ENCODE measurements at regions not wholly inside any gene's neighbourhood (a gene's known extent, or its start where the extent isn't known, plus 50 kb on each side); places are given as distances from the start of the nearest gene placed in this dataset.

- no peak for FAIRE-seq
- no peak overlapping the region for H2AFZ ChIP-seq (ENCODE audit: control insufficient read depth, low read length)
- no peak for DNase-seq (ENCODE audit: low read depth, low spot score)
- no peak overlapping the region for H3K4me2 ChIP-seq (ENCODE audit: control insufficient read depth, extremely low read depth, insufficient read depth, low read depth, low read length)
- peaks cover 2% of the 10 kb centered on the region for H3K4me1 ChIP-seq (ENCODE audit: control insufficient read depth, extremely low read depth, insufficient read depth, low read length)
- no peaks in the 10 kb centered on the region for H3K9me3 ChIP-seq (ENCODE audit: control insufficient read depth, low read depth, low read length)
- no peak overlapping the region for H3K27ac ChIP-seq (ENCODE audit: control insufficient read depth, insufficient read depth, low read length)
- no peaks in the 10 kb centered on the region for H3K36me3 ChIP-seq (ENCODE audit: control insufficient read depth in 2 of 2, extremely low read depth in 1 of 2, insufficient read depth in 2 of 2, low read length in 2 of 2)
- no peaks in the 10 kb centered on the region for H3K9me1 ChIP-seq (ENCODE audit: control insufficient read depth, extremely low read depth, insufficient read depth, low read length)
- H4K20me1 ChIP-seq (ENCODE audit: control insufficient read depth, extremely low read depth, insufficient read depth, low read length) = no peaks in the 10 kb centered on the region
- H3K4me3 ChIP-seq (ENCODE audit: control insufficient read depth in 2 of 3, extremely low read depth in 1 of 3, insufficient read depth in 2 of 3, low read depth in 1 of 3, low read length in 3 of 3) = no peak overlapping the region
- no peaks in the 10 kb centered on the region for H3K27me3 ChIP-seq (ENCODE audit: control insufficient read depth, extremely low read depth, insufficient read depth, low read length)
- TF ChIP-seq EZH2 (IDR thresholded peaks at IDR 0.05; ENCODE audit: low read length) = no peak
- TF ChIP-seq CTCF (optimal IDR thresholded peaks at IDR 0.05 in 1 of 3, IDR thresholded peaks at IDR 0.05 in 1 of 3, conservative IDR thresholded peaks at IDR 0.05 in 1 of 3; ENCODE audit: extremely low read depth in 1 of 3, insufficient read depth in 2 of 3, low read length in 3 of 3) = no peak
- no peaks in the 10 kb centered on the region for H3K79me2 ChIP-seq (ENCODE audit: control insufficient read depth, insufficient read depth, low read length)
- dilution Hi-C loops (cut with MboI; ENCODE audit: extremely low pct_ligation_motif_present, low sequenced_read_pairs) = no loop called here
- H3K9ac ChIP-seq (ENCODE audit: control insufficient read depth, extremely low read depth, insufficient read depth, low read length) = no peak overlapping the region
Observed at GRCh38 chr9:119050281-119050680, 319.0 kb downstream of the BRINP1 start.

GRCh38 chr9:119052339-119053030 is 316.8 kb downstream of the BRINP1 start:
- Histone ChIP-seq H3K27me3 (ENCODE audit: control insufficient read depth, extremely low read depth, insufficient read depth, low read length) (no peaks in the 10 kb centered on the region), H3K9me1 (ENCODE audit: control insufficient read depth, extremely low read depth, insufficient read depth, low read length) (no peaks in the 10 kb centered on the region), H3K36me3 (ENCODE audit: control insufficient read depth in 2 of 2, extremely low read depth in 1 of 2, insufficient read depth in 2 of 2, low read length in 2 of 2) (no peaks in the 10 kb centered on the region), H3K9me3 (ENCODE audit: control insufficient read depth, low read depth, low read length) (no peaks in the 10 kb centered on the region), H3K9ac (ENCODE audit: control insufficient read depth, extremely low read depth, insufficient read depth, low read length) (no peak overlapping the region), H3K27ac (ENCODE audit: control insufficient read depth, insufficient read depth, low read length) (no peak overlapping the region), H3K4me3 (ENCODE audit: control insufficient read depth in 2 of 3, extremely low read depth in 1 of 3, insufficient read depth in 2 of 3, low read depth in 1 of 3, low read length in 3 of 3) (no peak overlapping the region), H2AFZ (ENCODE audit: control insufficient read depth, low read length) (peak overlapping the region; percentile 20), H3K4me1 (ENCODE audit: control insufficient read depth, extremely low read depth, insufficient read depth, low read length) (peaks cover 2% of the 10 kb centered on the region), H3K79me2 (ENCODE audit: control insufficient read depth, insufficient read depth, low read length) (no peaks in the 10 kb centered on the region), H3K4me2 (ENCODE audit: control insufficient read depth, extremely low read depth, insufficient read depth, low read depth, low read length) (peak overlapping the region; percentile 9), H4K20me1 (ENCODE audit: control insufficient read depth, extremely low read depth, insufficient read depth, low read length) (no peaks in the 10 kb centered on the region)
- TF ChIP-seq EZH2 (IDR thresholded peaks at IDR 0.05; ENCODE audit: low read length) (no peak), CTCF (optimal IDR thresholded peaks at IDR 0.05 in 1 of 3, IDR thresholded peaks at IDR 0.05 in 1 of 3, conservative IDR thresholded peaks at IDR 0.05 in 1 of 3; ENCODE audit: extremely low read depth in 1 of 3, insufficient read depth in 2 of 3, low read length in 3 of 3) (no peak)
- no peak for FAIRE-seq
- dilution Hi-C loops (cut with MboI; ENCODE audit: extremely low pct_ligation_motif_present, low sequenced_read_pairs) = no loop called here
- no peak for DNase-seq (ENCODE audit: low read depth, low spot score)
